ENCODE measurements at regions not wholly inside any gene's neighbourhood (a gene's known extent, or its start where the extent isn't known, plus 50 kb on each side); places are given as distances from the start of the nearest gene placed in this dataset.

DNA sequence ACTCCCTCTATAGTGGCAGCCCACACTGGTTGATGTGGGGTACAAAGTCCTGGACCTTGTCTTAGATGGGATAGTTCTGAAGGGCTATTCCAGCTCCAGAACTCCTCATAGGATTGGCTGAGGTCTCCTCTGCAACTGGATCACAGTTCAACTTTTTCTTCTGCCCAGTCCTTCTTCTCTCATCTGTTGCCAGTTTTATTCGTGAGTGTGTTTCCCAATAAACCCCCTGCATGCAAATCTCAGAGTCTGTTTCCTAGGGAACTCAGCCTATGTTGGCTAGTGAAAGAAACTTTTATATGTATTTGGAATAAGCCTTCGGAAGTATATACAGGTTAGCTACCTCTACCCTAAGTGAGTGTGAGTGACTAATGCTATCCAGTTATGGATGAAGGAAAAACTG, 823.4 kb downstream of the SLC4A3 start:
- Histone ChIP-seq H3K4me3 (no peak overlapping the region), H3K36me3 (no peaks in the 10 kb centered on the region), H3K27me3 (peaks cover 0 to 11% (median 0%) of the 10 kb centered on the region in 7 donors), H3K4me1 (no peaks in the 10 kb centered on the region), H3K9me3 (peaks cover 0 to 4% (median 0%) of the 10 kb centered on the region in 11 donors), H3K27ac (no peak overlapping the region)
- ATAC-seq (no peak), DNase-seq (no peak)
- TF ChIP-seq, protein P1, sequence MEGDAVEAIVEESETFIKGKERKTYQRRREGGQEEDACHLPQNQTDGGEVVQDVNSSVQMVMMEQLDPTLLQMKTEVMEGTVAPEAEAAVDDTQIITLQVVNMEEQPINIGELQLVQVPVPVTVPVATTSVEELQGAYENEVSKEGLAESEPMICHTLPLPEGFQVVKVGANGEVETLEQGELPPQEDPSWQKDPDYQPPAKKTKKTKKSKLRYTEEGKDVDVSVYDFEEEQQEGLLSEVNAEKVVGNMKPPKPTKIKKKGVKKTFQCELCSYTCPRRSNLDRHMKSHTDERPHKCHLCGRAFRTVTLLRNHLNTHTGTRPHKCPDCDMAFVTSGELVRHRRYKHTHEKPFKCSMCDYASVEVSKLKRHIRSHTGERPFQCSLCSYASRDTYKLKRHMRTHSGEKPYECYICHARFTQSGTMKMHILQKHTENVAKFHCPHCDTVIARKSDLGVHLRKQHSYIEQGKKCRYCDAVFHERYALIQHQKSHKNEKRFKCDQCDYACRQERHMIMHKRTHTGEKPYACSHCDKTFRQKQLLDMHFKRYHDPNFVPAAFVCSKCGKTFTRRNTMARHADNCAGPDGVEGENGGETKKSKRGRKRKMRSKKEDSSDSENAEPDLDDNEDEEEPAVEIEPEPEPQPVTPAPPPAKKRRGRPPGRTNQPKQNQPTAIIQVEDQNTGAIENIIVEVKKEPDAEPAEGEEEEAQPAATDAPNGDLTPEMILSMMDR (IDR thresholded peaks at IDR 0.05): no peak
- intact Hi-C loops (cut with DNase I): no loop called here
- 80 to 90% methylated on average over 2 of the region's 2 CpGs for WGBS, 2 donors

DNA sequence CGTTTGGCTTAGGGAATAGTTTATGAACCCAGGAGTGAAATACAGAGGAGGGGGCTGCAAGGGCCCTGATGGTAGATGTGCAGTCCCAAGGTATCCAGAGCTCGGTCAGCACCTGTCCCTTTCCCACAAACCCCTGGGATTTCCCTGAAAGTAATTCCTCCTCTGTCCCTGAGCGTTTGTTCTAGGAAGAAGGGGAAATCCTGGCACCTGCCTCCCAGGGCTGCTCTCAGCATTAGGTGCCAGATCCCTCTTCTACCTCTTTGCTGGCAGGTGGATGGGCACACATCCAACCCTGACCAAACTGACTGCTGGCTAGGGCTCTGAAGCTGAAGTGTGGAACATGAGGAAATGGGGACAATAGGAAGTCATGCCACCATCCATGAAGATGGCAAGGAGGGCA, 824.0 kb downstream of the SLC4A3 start:
- no peaks in the 10 kb centered on the region for H3K4me1 ChIP-seq
- H3K27ac ChIP-seq: no peak overlapping the region
- H3K36me3 ChIP-seq: no peaks in the 10 kb centered on the region
- intact Hi-C loops (cut with DNase I): no loop called here
- ATAC-seq (no peak), DNase-seq (no peak)
- 80 to 86% methylated on average over 3 of the region's 3 CpGs for whole genome bisulfite sequencing, 2 donors
- H3K4me3 ChIP-seq: no peak overlapping the region
- peaks cover 0 to 3% (median 0%) of the 10 kb centered on the region in 11 donors for H3K9me3 ChIP-seq
- TF ChIP-seq, protein P1 (IDR thresholded peaks at IDR 0.05): no peak
- H3K27me3 ChIP-seq: peaks cover 0 to 11% (median 0%) of the 10 kb centered on the region in 7 donors

DNA sequence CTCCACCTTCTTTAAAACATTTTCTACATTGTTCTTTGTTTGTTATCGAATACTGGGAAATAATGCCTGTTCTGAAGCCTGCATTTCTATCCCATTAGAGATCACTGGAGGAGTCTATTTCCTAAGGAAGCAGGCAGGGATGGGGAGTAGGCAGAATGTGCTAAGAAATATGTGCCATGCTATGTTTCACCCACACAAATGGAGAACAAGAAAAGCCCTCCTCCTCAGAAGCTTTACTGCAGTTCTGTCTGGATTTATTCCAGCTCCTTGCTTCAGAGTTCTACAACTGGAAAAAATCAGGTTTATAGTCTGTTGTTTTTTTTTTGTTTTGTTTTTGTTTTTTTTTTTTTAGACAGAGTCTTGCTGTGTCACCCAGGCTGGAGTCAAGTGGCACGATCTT, 825.1 kb downstream of the SLC4A3 start:
- no peak overlapping the region for H3K27ac ChIP-seq
- TF ChIP-seq, protein P1 (IDR thresholded peaks at IDR 0.05): no peak
- no peak overlapping the region for H3K4me3 ChIP-seq
- no peak for ATAC-seq
- H3K9me3 ChIP-seq: no peaks in the 10 kb centered on the region
- peaks cover 0 to 11% (median 0%) of the 10 kb centered on the region in 7 donors for H3K27me3 ChIP-seq
- no peaks in the 10 kb centered on the region for H3K36me3 ChIP-seq
- no peaks in the 10 kb centered on the region for H3K4me1 ChIP-seq
- WGBS, 2 donors: 77 to 91% methylated on average over 2 of the region's 2 CpGs
- intact Hi-C loops (cut with DNase I): no loop called here
- no peak for DNase-seq

DNA sequence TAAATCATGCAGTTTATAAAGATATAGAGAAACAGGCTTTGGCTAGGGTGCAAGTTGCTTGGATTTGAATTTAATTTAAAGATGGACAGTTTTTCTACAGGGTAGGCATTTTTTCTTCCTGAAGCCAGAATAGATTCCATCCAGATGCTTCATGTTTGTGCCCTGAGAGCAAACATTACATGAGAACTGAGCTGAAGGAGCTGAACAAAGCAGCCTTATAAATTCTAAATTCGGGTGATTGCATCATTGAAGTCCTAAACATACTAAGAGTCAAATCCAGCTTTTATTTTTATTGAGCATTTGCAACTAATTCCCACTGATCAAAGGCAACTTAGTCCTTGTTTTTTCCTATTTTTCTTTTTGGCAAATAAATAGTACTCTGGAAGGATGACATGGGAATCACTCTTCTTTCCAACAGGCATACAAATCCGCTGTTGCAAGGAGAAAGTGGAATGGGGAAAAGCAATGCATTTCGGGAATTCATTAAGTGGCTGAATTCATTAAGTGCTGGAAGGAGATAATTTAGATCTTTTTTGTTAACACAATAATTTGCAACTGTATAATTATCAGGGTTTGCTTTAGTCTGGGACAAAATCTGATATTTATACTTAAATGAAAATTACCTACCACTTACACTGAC, 828.0 kb downstream of the SLC4A3 start:
- intact Hi-C loops (cut with DNase I): no loop called here
- Histone ChIP-seq H3K9me3 (no peaks in the 10 kb centered on the region), H3K27me3 (peaks cover 0 to 11% (median 0%) of the 10 kb centered on the region in 7 donors), H3K4me1 (peaks cover 0 to 6% (median 0%) of the 10 kb centered on the region in 9 donors), H3K4me3 (no peak overlapping the region), H3K27ac (no peak overlapping the region), H3K36me3 (no peaks in the 10 kb centered on the region)
- TF ChIP-seq, protein P1 (IDR thresholded peaks at IDR 0.05): no peak
- ATAC-seq (no peak), DNase-seq (no peak)
- WGBS, 2 donors: 68 to 73% methylated on average over 3 of the region's 3 CpGs

Data from heart right ventricle (tissue), 16 donors.